B cell (primary cell): ENCODE measurements at regions not wholly inside any gene's neighbourhood (a gene's known extent, or its start where the extent isn't known, plus 50 kb on each side); places are given as distances from the start of the nearest gene placed in this dataset.

ENCODE experiments used
- EZH2 ChIP-seq: IDR thresholded peaks from 2 replicates; pipeline ENCODE4 v1.6.1; 2012; ENCODE audit warnings: borderline replicate concordance, low read depth, mild to moderate bottlenecking, moderate library complexity, low read length; ENCODE audit not compliant: insufficient read depth, poor library complexity, severe bottlenecking
- TF ChIP-seq, protein P1 (sequence below): fragments of 200-600 bp; IDR thresholded peaks from one replicate; pipeline ENCODE4 v1.8.0; 2022; ENCODE audit warnings: antibody characterized with exemption, mild to moderate bottlenecking

DNA sequence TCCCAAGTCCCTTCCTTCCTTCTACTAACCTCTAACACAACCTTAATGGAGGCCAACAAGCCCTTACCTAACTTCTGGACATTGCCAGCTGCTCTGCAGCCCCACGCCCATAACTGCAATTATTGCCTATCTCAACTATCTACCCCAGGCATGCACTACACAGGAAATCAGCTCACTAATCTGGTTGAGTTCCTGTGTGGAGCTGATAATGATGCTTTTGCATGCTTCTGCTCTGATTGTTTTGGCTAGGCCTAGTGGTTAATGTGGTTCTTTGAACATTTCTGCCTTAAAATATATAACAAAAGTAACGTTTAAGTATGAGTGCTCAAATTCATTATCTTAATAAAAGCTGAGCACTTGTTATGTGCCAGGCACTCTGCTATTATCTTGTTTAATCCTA is 463.9 kb downstream of the MFSD1 start:
- TF ChIP-seq, protein P1, sequence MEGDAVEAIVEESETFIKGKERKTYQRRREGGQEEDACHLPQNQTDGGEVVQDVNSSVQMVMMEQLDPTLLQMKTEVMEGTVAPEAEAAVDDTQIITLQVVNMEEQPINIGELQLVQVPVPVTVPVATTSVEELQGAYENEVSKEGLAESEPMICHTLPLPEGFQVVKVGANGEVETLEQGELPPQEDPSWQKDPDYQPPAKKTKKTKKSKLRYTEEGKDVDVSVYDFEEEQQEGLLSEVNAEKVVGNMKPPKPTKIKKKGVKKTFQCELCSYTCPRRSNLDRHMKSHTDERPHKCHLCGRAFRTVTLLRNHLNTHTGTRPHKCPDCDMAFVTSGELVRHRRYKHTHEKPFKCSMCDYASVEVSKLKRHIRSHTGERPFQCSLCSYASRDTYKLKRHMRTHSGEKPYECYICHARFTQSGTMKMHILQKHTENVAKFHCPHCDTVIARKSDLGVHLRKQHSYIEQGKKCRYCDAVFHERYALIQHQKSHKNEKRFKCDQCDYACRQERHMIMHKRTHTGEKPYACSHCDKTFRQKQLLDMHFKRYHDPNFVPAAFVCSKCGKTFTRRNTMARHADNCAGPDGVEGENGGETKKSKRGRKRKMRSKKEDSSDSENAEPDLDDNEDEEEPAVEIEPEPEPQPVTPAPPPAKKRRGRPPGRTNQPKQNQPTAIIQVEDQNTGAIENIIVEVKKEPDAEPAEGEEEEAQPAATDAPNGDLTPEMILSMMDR: no peak
- TF ChIP-seq EZH2: no peak
